B cell (primary cell): ENCODE measurements at regions not wholly inside any gene's neighbourhood (a gene's known extent, or its start where the extent isn't known, plus 50 kb on each side); places are given as distances from the start of the nearest gene placed in this dataset.

Experiments
- ATAC-seq: fragments of 200-7000 bp; cut with Tn5 transposase; one replicate; pipeline ENCODE4 v1.10.0; 2021; ENCODE audit warnings: low read depth, mild to moderate bottlenecking, moderate number of reproducible peaks, moderate library complexity
- CTCF ChIA-PET: fragments of 350-600 bp; sonication (Branson Sonifier 250); formaldehyde crosslinking; loops from one replicate; lab custom pipeline; 2021; ENCODE audit warnings: antibody characterized with exemption, inconsistent platforms; lab: Charles Lee
- POLR2A ChIA-PET: fragments of 350-600 bp; sonication (Branson Sonifier 250); formaldehyde crosslinking; loops from one replicate; lab custom pipeline; 2021; ENCODE audit warnings: antibody characterized with exemption; lab: Charles Lee
- DNase-seq: peaks from one replicate; pipeline ENCODE4 v3.0.0; 2013
- H2AFZ ChIP-seq: 2 replicates; pipeline ENCODE4 v1.6.1; 2012; ENCODE audit warnings: mild to moderate bottlenecking, low read depth, low read length; ENCODE audit not compliant: insufficient read depth, poor library complexity, severe bottlenecking
- H3K27ac ChIP-seq, 2 donors: 1 replicate in 1 of 2; 2 replicates in 1 of 2; pipeline ENCODE4 v1.5.1; 2012 to 2013; ENCODE audit warnings: low read length in 2 of 2, mild to moderate bottlenecking in 2 of 2, moderate library complexity in 1 of 2
- H3K27me3 ChIP-seq, 4 experiments: fragments of 200-600 bp in 1 of 4; sonication (generic) in 1 of 4; replicated peaks in 1 of 4; 1 replicate in 2 of 4; 2 replicates in 2 of 4; pipeline versions ENCODE4 v1.6.1 to v1.7.0; 2013 to 2016; ENCODE audit warnings: low read length in 3 of 4, mild to moderate bottlenecking in 2 of 4, mixed read lengths in 1 of 4, moderate library complexity in 1 of 4; ENCODE audit not compliant: insufficient read depth in 4 of 4, control insufficient read depth in 3 of 4; ENCODE audit errors: control extremely low read depth in 1 of 4
- H3K36me3 ChIP-seq, 2 experiments: replicated peaks in 1 of 2; 1 replicate in 1 of 2; 2 replicates in 1 of 2; pipeline versions ENCODE4 v1.6.1 to v1.7.1; 2013; ENCODE audit warnings: low read length in 1 of 2; ENCODE audit not compliant: insufficient read depth in 2 of 2, control insufficient read depth in 1 of 2; ENCODE audit errors: control extremely low read depth in 1 of 2, extremely low read depth in 1 of 2
- H3K4me1 ChIP-seq, 2 donors: fragments of 200-600 bp in 1 of 2; sonication (generic) in 1 of 2; 1 replicate in 1 of 2; 2 replicates in 1 of 2; pipeline versions ENCODE4 v1.5.1 to v1.6.1; 2013 to 2017; ENCODE audit warnings: low read length in 2 of 2; ENCODE audit not compliant: control insufficient read depth in 2 of 2, insufficient read depth in 2 of 2
- H3K4me2 ChIP-seq: replicated peaks from 2 replicates; pipeline ENCODE3; 2012; ENCODE audit warnings: mild to moderate bottlenecking, low read depth, low read length; ENCODE audit not compliant: poor library complexity, severe bottlenecking
- H3K4me3 ChIP-seq, 5 experiments: fragments of 200-600 bp in 1 of 5; sonication (generic) in 1 of 5; 1 replicate in 3 of 5; 2 replicates in 2 of 5; pipeline versions ENCODE4 v1.5.1 to v1.7.0; 2011 to 2016; ENCODE audit warnings: low read length in 4 of 5, mild to moderate bottlenecking in 4 of 5, low read depth in 2 of 5, control low read depth in 1 of 5, moderate library complexity in 1 of 5; ENCODE audit not compliant: insufficient read depth in 1 of 5; ENCODE audit errors: control extremely low read depth in 1 of 5, extremely low read depth in 1 of 5
- H3K79me2 ChIP-seq: fragments of 200-600 bp; sonication (generic); one replicate; pipeline ENCODE4 v1.6.0; 2016; ENCODE audit warnings: low read length; ENCODE audit not compliant: control insufficient read depth, insufficient read depth
- H3K9ac ChIP-seq: fragments of 200-600 bp; sonication (generic); 2 replicates; pipeline ENCODE4 v1.6.1; 2017; ENCODE audit warnings: mild to moderate bottlenecking, low read length, moderate library complexity
- H3K9me3 ChIP-seq, 3 donors: one replicate each; pipeline versions ENCODE4 v1.6.1 to v1.7.1; 2013; ENCODE audit warnings: low read length in 2 of 3; ENCODE audit not compliant: control insufficient read depth in 2 of 3, insufficient read depth in 1 of 3; ENCODE audit errors: control extremely low read depth in 1 of 3
- H4K20me1 ChIP-seq: 2 replicates; pipeline ENCODE4 v1.6.0; 2012; ENCODE audit warnings: mild to moderate bottlenecking, low read length; ENCODE audit not compliant: insufficient read depth, control insufficient read depth, poor library complexity, severe bottlenecking
- H3K27ac Mint-ChIP-seq: one replicate; pipeline ENCODE4 v1.8.0; 2021; ENCODE audit warnings: mixed read lengths
- H3K27me3 Mint-ChIP-seq: one replicate; pipeline ENCODE4 v1.8.0; 2021; ENCODE audit warnings: mixed read lengths
- H3K4me1 Mint-ChIP-seq: one replicate; pipeline ENCODE4 v1.8.0; 2021; ENCODE audit warnings: mixed read lengths
- H3K4me3 Mint-ChIP-seq: one replicate; pipeline ENCODE4 v1.8.0; 2021; ENCODE audit warnings: mixed read lengths
- H3K9me3 Mint-ChIP-seq: one replicate; pipeline ENCODE4 v1.8.0; 2022; ENCODE audit warnings: mixed read lengths; ENCODE audit not compliant: insufficient read depth
- EZH2 ChIP-seq: IDR thresholded peaks from 2 replicates; pipeline ENCODE4 v1.6.1; 2012; ENCODE audit warnings: borderline replicate concordance, low read depth, mild to moderate bottlenecking, moderate library complexity, low read length; ENCODE audit not compliant: insufficient read depth, poor library complexity, severe bottlenecking
- WGBS: methylation state at CpG from one replicate; pipeline ENCODE4 v1.1.5; 2013; ENCODE audit warnings: missing lambda C conversion rate; ENCODE audit not compliant: insufficient coverage; 5-methylcytosine and 5-hydroxymethylcytosine counted together
- intact Hi-C: fragments of 100-400 bp; cut with micrococcal nuclease; formaldehyde crosslinking; loops from one replicate; pipeline ENCODE4 v1.10.0; 2022
- TF ChIP-seq, protein P1 (sequence below): fragments of 200-600 bp; IDR thresholded peaks from one replicate; pipeline ENCODE4 v1.8.0; 2022; ENCODE audit warnings: antibody characterized with exemption, mild to moderate bottlenecking

DNA sequence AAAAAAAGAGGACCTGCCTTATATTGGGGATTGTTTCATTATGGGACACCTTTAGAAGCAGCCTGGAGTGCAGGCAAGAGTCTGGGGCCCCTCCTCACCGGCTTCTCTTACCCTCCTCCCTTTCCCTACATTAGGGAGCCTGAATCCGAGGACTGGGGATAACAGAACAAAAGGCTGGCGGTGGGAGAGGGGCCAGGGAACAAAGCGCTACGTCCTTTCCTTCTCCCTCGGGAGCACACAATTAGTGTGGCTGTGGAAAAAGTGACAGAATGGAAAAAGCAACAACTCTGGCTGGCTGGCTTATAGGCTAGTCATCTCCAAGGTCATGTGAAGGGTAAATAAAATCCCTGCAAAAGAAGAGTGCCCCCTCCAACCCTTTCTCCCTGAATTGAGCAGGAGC lies 74.7 kb downstream of the LSM5 start:
- no peaks in the 10 kb centered on the region for H4K20me1 ChIP-seq
- no peak overlapping the region for H3K27ac ChIP-seq

DNA sequence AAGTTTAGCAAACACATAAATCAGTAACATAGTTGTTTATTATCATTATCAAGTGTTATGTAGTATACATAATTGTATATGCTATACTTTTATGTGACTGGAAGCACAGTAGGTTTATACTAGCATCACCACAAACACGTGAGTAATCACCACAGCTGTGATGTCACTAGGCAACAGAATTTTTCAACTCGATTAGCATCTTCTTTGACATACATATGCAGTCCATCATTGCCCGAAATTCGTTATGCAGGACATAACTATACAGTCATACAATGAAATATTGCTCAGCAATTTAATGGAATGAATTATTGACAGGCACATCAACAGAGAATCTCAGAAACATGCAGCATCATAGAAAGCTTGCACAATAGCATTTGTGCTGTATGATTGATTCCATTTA lies 77.7 kb downstream of the LSM5 start:
- no peak overlapping the region for H3K27ac ChIP-seq
- Mint-ChIP-seq H3K4me3 (no peak overlapping the region), H3K9me3 (no peaks in the 10 kb centered on the region), H3K4me1 (no peaks in the 10 kb centered on the region), H3K27me3 (peaks cover 11% of the 10 kb centered on the region), H3K27ac (no peak overlapping the region)
- no peaks in the 10 kb centered on the region for H4K20me1 ChIP-seq
- H3K36me3 ChIP-seq, result no peaks in the 10 kb centered on the region
- H2AFZ ChIP-seq, result no peak overlapping the region
- H3K9me3 ChIP-seq, result no peaks in the 10 kb centered on the region
- H3K4me2 ChIP-seq, result no peak overlapping the region
- H3K79me2 ChIP-seq, result no peaks in the 10 kb centered on the region
- TF ChIP-seq EZH2, result no peak
- TF ChIP-seq, protein P1, sequence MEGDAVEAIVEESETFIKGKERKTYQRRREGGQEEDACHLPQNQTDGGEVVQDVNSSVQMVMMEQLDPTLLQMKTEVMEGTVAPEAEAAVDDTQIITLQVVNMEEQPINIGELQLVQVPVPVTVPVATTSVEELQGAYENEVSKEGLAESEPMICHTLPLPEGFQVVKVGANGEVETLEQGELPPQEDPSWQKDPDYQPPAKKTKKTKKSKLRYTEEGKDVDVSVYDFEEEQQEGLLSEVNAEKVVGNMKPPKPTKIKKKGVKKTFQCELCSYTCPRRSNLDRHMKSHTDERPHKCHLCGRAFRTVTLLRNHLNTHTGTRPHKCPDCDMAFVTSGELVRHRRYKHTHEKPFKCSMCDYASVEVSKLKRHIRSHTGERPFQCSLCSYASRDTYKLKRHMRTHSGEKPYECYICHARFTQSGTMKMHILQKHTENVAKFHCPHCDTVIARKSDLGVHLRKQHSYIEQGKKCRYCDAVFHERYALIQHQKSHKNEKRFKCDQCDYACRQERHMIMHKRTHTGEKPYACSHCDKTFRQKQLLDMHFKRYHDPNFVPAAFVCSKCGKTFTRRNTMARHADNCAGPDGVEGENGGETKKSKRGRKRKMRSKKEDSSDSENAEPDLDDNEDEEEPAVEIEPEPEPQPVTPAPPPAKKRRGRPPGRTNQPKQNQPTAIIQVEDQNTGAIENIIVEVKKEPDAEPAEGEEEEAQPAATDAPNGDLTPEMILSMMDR, result no peak
- no peaks in the 10 kb centered on the region for H3K27me3 ChIP-seq
- intact Hi-C loops, result no loop called here
- H3K4me1 ChIP-seq, result no peaks in the 10 kb centered on the region
- no peak for ATAC-seq
- POLR2A ChIA-PET, result no interaction called here
- H3K4me3 ChIP-seq, result no peak overlapping the region
- no peak for DNase-seq
- CTCF ChIA-PET, result no interaction called here
- WGBS, result 100% methylated on average over 1 of the region's 4 CpGs
- no peak overlapping the region for H3K9ac ChIP-seq

More for the DNA sequence above, 74.7 kb downstream of the LSM5 start:
- Histone ChIP-seq H3K79me2 (no peaks in the 10 kb centered on the region), H3K36me3 (no peaks in the 10 kb centered on the region), H3K4me3 (no peak overlapping the region), H2AFZ (no peak overlapping the region), H3K9me3 (no peaks in the 10 kb centered on the region), H3K9ac (no peak overlapping the region), H3K4me2 (no peak overlapping the region), H3K27me3 (peaks cover 0 to 5% (median 0%) of the 10 kb centered on the region in 4 experiments), H3K4me1 (no peaks in the 10 kb centered on the region)
- 83% methylated on average over 3 of the region's 6 CpGs for WGBS
- Mint-ChIP-seq H3K4me3 (no peak overlapping the region), H3K27me3 (peaks cover 14% of the 10 kb centered on the region), H3K9me3 (no peaks in the 10 kb centered on the region), H3K27ac (no peak overlapping the region), H3K4me1 (no peaks in the 10 kb centered on the region)
- intact Hi-C loops, result no loop called here
- DNase-seq, result no peak
- ChIA-PET POLR2A (no interaction called here), CTCF (no interaction called here)
- no peak for ATAC-seq
- TF ChIP-seq, protein P1, result no peak
- TF ChIP-seq EZH2, result no peak
